ENCODE measurements at regions not wholly inside any gene's neighbourhood (a gene's known extent, or its start where the extent isn't known, plus 50 kb on each side); places are given as distances from the start of the nearest gene placed in this dataset.

GRCh38 chr7:115449689-115450088 lies 527.8 kb downstream of the MDFIC start:
- Histone ChIP-seq H3K9me3 (replicated peaks; ENCODE audit: control insufficient read depth, insufficient read depth, low read depth, low read length) (no peaks in the 10 kb centered on the region), H3K79me2 (ENCODE audit: control insufficient read depth, insufficient read depth, low read length) (no peaks in the 10 kb centered on the region), H3K4me2 (ENCODE audit: insufficient read depth, low read length) (no peak overlapping the region), H3K4me3 (no peak overlapping the region), H4K20me1 (replicated peaks; ENCODE audit: control insufficient read depth, insufficient read depth, low read length) (no peaks in the 10 kb centered on the region), H3K9me1 (ENCODE audit: control insufficient read depth, insufficient read depth, low read length) (no peaks in the 10 kb centered on the region), H3K36me3 (ENCODE audit: control insufficient read depth, insufficient read depth, low read length) (no peaks in the 10 kb centered on the region), H3K9ac (ENCODE audit: insufficient read depth in 1 of 2, low read depth in 2 of 2, low read length in 2 of 2) (no peak overlapping the region), H3K27ac (ENCODE audit: extremely low read depth, low read depth, low read length) (no peak overlapping the region), H3K27me3 (ENCODE audit: control insufficient read depth in 2 of 2, insufficient read depth in 2 of 2, low read length in 2 of 2) (no peaks in the 10 kb centered on the region), H3K4me1 (replicated peaks in 1 of 2; ENCODE audit: control insufficient read depth in 2 of 2, insufficient read depth in 2 of 2, low read length in 2 of 2) (no peaks in the 10 kb centered on the region), H2AFZ (ENCODE audit: low read depth, low read length) (no peak overlapping the region)
- CTCF ChIA-PET (ENCODE audit: low intra/inter-chr PET ratio), result no interaction called here
- intact Hi-C loops (cut with micrococcal nuclease), result no loop called here
- POLR2A ChIA-PET, result no interaction called here
- in situ Hi-C loops (cut with MboI), result no loop called here
- DNase-seq (ENCODE audit: extremely low read depth in 1 of 4, low spot score in 3 of 4) (no peak), ATAC-seq (no peak), FAIRE-seq (no peak)
- BruUV-seq (replicated peaks), result no TSS peak
- 4% methylated on average over 3 of the region's 3 CpGs for WGBS (ENCODE audit: insufficient coverage, low coverage, missing lambda C conversion rate)
- no peak for TF ChIP-seq HNRNPL (IDR thresholded peaks at IDR 0.05; ENCODE audit: low read depth, low read length)
- TF ChIP-seq, protein P1, sequence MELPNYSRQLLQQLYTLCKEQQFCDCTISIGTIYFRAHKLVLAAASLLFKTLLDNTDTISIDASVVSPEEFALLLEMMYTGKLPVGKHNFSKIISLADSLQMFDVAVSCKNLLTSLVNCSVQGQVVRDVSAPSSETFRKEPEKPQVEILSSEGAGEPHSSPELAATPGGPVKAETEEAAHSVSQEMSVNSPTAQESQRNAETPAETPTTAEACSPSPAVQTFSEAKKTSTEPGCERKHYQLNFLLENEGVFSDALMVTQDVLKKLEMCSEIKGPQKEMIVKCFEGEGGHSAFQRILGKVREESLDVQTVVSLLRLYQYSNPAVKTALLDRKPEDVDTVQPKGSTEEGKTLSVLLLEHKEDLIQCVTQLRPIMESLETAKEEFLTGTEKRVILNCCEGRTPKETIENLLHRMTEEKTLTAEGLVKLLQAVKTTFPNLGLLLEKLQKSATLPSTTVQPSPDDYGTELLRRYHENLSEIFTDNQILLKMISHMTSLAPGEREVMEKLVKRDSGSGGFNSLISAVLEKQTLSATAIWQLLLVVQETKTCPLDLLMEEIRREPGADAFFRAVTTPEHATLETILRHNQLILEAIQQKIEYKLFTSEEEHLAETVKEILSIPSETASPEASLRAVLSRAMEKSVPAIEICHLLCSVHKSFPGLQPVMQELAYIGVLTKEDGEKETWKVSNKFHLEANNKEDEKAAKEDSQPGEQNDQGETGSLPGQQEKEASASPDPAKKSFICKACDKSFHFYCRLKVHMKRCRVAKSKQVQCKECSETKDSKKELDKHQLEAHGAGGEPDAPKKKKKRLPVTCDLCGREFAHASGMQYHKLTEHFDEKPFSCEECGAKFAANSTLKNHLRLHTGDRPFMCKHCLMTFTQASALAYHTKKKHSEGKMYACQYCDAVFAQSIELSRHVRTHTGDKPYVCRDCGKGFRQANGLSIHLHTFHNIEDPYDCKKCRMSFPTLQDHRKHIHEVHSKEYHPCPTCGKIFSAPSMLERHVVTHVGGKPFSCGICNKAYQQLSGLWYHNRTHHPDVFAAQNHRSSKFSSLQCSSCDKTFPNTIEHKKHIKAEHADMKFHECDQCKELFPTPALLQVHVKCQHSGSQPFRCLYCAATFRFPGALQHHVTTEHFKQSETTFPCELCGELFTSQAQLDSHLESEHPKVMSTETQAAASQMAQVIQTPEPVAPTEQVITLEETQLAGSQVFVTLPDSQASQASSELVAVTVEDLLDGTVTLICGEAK (IDR thresholded peaks at IDR 0.05), result no peak
- TF ChIP-seq, protein P1 (CRISPR knock-in tag; IDR thresholded peaks at IDR 0.05), result no peak
- no peak for TF ChIP-seq U2AF1 (optimal IDR thresholded peaks at IDR 0.05; ENCODE audit: low read depth, low read length)
- no peak for TF ChIP-seq C11orf30 (IDR thresholded peaks at IDR 0.05; ENCODE audit: low read depth)
- TF ChIP-seq RBM34 (IDR thresholded peaks at IDR 0.05; ENCODE audit: borderline replicate concordance, insufficient read depth, low read length), result no peak
- TF ChIP-seq, protein P2, sequence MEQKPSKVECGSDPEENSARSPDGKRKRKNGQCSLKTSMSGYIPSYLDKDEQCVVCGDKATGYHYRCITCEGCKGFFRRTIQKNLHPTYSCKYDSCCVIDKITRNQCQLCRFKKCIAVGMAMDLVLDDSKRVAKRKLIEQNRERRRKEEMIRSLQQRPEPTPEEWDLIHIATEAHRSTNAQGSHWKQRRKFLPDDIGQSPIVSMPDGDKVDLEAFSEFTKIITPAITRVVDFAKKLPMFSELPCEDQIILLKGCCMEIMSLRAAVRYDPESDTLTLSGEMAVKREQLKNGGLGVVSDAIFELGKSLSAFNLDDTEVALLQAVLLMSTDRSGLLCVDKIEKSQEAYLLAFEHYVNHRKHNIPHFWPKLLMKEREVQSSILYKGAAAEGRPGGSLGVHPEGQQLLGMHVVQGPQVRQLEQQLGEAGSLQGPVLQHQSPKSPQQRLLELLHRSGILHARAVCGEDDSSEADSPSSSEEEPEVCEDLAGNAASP (IDR thresholded peaks at IDR 0.05), result no peak
- TF ChIP-seq SAP30 (IDR thresholded peaks at IDR 0.05; ENCODE audit: borderline replicate concordance, insufficient read depth, low read depth, low read length, poor library complexity, severe bottlenecking), result no peak
- TF ChIP-seq FOXA1 (IDR thresholded peaks at IDR 0.05; ENCODE audit: borderline replicate concordance), result no peak
- no peak for TF ChIP-seq KLF10 (CRISPR knock-in tag; IDR thresholded peaks at IDR 0.05)
- TF ChIP-seq TBP (optimal IDR thresholded peaks at IDR 0.05; ENCODE audit: low read depth, low read length), result no peak
- TF ChIP-seq ZNF668 (CRISPR knock-in tag; IDR thresholded peaks at IDR 0.05), result no peak
- no peak for TF ChIP-seq TAF7 (tag; IDR thresholded peaks at IDR 0.05)
- no peak for TF ChIP-seq ZNF174 (CRISPR knock-in tag; IDR thresholded peaks at IDR 0.05)
